ENCODE measurements at regions not wholly inside any gene's neighbourhood (a gene's known extent, or its start where the extent isn't known, plus 50 kb on each side); places are given as distances from the start of the nearest gene placed in this dataset.

DNA sequence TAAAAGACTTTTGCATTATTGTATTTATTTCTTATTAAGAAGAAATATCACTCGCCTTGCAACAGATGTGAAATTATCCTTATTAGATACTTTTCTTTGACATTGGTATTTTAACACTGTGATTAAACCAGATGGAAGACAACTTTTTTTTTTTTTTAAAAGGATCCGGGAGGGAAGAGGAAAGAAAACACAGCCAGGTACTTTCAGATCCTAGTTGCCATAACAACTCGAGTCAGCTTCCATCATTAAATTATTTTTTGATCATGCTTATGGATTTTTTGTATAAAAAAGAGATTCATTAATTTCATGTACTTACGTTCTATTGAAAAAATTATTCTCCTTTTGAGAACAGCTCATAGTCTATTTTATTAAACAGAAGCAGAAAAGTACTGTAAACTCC, 515.7 kb downstream of the TBC1D4 start:
- DNase-seq (ENCODE audit: low spot score), result no peak

DNA sequence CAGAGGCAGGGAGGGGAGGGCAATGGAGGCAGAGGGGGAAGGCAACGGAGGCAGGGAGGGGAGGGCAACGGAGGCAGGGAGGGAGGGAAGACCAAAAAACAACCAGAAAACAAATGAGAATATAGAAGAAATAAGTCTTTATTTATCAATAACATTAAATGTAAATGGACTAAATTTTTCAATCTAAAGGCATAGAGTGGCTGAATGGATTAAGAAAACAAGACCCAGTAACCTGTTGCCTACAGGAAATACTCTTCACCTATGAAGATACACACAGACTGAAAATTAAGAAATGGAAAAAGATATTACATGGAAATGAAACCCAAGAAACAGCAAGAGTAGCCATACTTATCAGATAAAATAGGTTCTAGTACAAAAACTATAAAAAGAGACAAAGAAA, 536.3 kb downstream of the TBC1D4 start:
- DNase-seq (ENCODE audit: low spot score), result no peak

DNA sequence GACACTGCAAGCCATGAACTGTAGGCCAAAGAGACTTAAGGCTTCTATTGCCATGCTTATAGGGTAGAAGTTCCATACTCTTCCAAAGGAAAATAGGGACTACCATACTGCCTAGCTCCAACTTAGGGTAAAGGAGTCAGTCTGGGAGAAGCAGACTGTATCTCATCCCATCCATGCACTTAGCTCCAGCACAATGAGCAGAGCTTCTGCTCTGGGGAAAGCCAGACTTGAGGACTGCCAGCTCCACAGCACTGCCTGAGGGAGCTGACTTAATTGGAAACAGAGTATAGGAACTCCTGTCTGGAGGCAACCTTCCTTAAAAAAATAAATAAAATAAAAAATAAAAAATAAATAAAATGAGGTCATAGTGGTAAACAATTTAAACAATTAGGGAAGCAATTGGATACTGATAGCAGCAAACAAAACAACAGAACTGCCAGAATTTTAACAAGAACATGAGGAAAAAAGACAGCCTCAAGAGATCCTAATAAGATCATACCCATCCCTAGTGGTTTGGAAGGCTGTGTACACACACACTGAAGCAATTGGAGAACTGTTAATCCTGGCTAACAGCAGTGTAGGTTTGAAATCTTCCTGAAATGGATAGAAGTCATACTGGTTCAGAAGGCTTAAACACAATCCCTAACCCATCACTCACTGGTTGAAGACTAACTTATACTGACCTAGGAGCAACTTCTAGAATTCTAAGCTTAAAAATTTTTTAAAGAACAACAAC, 550.1 kb downstream of the TBC1D4 start:
- DNase-seq (ENCODE audit: low spot score), result no peak

DNA sequence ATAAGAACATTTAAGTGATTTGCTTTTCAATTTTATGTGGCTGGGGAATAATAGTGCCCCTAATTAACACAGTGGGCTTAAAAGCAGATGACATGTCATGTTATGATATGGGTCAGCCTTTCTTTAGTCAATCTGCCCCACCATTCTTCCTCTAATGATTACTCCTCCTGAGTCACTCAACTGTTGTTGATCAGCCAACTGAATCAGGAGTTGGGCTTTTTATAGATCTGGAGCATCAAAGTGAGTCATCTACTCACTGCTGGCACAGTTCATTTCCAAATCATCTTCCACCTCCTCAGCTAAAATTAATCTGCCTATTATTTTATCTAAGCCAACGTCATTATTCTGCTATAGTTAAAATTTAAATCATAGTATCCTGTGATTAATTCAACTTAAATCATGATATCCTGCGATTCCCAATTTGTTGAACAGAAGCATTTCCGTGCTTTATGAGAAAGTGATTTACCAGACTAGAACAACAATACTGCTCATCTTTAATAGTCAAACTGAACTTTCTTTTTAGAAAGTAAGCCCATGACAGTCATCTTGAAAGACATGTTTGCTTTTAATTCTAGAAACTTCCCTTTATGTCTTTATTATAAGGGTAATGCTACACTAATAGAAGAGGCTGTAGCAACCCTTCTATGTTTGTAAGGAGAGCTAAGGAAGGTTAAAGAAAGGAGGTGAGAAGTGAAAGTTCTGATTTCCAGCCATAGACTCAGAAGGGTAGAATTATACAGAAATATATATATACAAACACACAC, 551.4 kb downstream of the TBC1D4 start:
- no peak for DNase-seq (ENCODE audit: low spot score)

DNA sequence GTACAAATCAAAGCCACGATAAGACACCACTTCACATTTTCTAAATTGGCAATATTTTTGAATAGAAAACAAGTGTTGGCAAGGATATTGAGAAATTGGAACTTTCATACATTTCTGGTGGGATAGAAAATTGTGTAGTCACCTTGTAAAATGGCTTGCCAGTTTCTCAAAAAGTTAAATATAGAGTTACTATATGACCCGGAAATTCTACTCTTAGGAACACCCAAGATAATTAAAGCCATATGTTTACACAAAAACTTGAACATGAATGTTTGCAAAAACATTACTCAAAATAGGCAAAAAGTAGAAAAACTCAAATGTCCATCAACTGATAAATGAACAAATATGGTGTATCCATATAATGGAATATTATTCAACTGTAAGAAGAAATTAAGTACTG, 552.5 kb downstream of the TBC1D4 start:
- DNase-seq (ENCODE audit: low spot score), result no peak

DNA sequence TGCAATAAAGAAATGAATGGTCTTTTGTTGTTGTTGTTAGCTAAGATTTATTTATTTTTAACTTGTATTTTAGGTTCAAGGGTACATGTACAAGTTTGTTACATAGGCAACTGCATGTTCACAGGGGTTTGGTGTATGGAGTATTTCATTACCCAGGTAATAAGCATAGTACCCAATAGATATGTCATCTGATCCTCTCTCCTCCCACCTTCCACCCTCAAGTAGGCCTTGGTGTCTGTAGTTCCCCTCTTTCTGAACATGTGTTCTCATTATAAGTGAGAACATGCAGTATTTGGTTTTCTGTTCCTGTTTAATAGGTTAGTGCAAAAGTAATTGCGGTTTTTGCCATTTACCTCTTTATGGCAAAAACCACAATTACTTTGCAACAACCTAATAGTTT, 554.1 kb downstream of the TBC1D4 start:
- DNase-seq (ENCODE audit: low spot score), result no peak

DNA sequence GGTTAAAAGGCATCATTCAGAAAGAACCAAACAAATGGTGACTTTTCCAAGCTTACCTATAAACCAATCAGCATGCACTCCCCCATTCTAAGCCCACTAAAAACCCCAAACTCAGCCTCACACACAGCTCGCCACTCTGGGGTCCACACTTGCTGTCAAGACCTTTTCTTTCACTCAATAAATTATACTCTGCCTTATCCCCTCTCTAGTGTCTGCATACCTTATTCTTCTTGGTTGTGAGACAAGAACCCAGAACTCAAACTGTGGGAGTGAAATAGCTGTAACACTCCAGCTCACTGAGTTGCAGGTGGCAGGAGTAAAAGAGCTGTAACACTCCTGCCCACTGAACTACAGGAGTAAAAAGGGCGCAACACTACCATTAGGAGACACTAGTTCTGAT, 559.0 kb downstream of the TBC1D4 start:
- no peak for DNase-seq (ENCODE audit: low spot score)

DNA sequence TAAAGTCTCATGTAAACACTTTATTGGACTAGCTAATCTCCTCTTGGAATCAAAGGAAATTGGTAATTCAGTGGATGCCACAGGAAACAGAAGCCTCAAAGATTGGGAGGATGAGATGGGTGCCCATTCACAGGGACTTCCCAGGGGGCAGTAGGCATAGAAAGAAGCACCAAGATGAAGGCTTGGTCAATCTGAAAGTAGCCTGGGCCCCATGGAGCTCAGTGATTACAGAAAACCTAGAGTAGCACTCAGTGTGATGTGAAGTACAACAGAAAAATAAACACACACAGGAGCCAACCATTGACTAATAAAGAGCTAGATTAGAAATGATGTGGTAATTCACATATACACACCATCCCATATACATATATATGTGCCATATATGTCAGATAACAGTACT, 560.6 kb downstream of the TBC1D4 start:
- no peak for DNase-seq (ENCODE audit: low spot score)

DNA sequence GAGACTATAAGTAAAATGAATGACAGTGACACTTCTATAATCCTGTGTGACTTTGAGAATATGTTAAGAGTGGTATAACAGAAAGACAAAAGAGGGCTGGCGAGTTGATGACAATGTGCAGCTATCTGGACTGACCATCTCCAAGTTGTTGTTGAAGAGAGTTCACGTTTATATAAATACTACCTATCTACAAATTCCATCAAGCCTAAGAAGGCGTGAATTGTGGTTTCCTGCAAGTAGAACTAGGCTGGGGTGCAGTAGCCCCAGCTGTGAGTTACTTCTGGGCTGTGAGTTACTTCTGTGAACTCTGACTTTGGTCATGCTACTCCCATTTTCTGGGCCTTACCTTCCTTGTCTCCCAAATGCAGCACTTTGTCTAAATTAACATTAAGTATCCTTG, 561.0 kb downstream of the TBC1D4 start:
- DNase-seq (ENCODE audit: low spot score), result no peak

DNA sequence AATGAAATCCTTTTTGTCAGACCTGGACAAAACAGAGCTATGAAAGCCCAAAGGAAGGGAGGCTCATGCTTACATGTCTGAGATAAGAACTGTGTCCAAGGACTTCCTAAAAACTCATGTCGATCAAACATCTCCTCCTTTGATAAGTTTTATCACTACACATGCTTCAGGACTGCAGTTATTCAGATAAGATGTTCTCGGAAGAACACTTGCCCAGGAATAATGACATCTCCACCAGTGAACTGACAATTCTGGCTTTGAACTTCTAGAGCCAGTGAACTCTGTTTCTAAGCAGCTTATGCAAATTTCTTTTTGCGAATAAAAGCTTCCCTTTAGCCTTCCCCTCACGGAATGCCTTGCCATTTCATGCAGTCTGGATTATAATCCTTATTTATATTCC, 561.6 kb downstream of the TBC1D4 start:
- DNase-seq (ENCODE audit: low spot score), result no peak

DNA sequence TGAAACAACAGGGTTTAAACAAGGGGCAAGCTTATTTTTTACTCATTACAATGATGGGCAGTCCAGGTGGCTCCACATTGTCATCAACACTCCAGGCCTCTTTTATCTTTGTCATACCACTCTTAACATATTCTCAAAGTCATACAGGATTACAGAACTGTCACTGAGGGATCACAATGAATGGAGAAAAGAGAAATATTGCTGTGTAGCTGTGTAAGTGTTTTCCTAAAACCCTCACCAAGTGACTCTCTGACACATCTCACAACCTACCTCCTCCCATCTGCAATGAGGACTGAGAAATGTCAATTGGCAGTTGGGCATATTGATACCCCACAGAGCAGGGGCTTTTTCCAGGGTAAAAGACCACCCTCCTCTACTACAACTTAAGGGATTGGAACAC, 562.1 kb downstream of the TBC1D4 start:
- no peak for DNase-seq (ENCODE audit: low spot score)

DNA sequence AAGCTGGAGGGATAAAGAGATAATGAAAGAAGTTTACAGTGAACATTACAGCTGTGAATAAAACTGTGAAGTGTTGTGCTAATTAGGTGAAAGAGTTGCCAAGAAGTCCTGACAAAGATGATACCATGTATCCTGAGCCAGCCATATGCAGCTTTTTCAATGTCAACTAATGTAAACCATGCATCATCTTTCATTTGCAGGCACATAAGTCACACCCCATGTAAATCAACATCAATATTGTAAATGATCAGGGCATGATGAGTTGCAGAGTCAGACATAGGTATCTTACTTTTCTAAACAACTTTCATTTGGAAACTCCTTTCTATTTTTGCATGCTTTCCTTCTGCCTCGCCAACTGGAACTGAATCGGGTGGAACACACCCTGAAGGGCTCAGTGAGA, 569.1 kb downstream of the TBC1D4 start:
- DNase-seq (ENCODE audit: low spot score), result no peak

DNA sequence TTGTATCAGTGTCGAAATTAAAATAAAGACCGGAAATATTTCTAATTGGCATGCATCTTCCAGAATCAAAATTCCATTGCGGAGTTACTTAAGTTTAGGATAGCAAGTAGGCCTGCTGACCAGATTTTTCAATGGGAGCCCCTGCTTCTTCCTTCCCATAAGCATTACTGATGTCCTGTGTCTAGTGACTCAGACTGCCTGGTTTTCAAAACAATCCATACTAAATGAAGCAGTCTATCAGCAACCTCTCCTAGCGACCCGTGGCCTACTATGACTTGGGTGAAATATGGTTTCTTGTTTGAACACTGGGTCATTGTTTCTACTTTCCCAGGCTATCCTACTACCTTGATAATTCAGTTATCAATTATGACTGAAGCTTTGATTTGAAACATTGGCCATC, 571.6 kb downstream of the TBC1D4 start:
- DNase-seq (ENCODE audit: low spot score), result no peak

DNA sequence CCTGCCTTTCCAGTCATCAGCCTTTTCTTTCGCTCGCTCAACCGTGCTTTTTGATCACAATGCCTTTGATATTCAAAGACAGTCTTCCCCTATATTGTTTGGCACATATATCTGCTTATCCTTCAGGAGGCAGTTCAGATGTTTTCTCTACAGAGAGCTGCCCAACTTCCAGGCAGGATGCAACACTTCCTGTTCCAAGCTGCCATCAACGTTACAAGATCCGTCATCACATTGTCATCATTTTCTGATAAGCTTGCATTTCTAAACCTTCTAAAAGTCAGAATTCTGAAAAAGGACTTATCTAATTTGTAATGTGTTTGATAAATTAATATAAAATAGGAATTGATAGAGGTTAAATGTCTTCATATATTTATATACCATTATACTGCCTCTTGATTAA, 574.2 kb downstream of the TBC1D4 start:
- no peak for DNase-seq (ENCODE audit: low spot score)

DNA sequence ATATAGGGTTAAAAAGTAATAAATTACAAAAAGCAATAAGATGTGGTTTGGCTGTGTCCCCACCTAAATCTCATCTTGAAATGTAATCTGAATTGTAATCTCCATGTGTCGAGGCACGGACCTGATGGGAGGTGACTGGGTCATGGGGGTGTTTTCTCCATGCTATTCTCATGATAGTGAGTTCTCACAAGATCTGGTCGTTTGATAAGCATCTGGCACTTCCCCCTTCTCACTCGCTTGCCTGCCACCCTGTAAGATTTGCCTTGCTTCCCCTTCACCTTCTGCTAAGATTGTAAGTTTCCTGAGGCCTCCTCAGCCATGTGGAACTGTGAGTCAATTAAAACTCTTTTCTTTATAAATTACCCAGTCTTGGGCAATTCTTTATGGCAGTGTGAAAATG, 577.4 kb downstream of the TBC1D4 start:
- DNase-seq (ENCODE audit: low spot score), result no peak

DNA sequence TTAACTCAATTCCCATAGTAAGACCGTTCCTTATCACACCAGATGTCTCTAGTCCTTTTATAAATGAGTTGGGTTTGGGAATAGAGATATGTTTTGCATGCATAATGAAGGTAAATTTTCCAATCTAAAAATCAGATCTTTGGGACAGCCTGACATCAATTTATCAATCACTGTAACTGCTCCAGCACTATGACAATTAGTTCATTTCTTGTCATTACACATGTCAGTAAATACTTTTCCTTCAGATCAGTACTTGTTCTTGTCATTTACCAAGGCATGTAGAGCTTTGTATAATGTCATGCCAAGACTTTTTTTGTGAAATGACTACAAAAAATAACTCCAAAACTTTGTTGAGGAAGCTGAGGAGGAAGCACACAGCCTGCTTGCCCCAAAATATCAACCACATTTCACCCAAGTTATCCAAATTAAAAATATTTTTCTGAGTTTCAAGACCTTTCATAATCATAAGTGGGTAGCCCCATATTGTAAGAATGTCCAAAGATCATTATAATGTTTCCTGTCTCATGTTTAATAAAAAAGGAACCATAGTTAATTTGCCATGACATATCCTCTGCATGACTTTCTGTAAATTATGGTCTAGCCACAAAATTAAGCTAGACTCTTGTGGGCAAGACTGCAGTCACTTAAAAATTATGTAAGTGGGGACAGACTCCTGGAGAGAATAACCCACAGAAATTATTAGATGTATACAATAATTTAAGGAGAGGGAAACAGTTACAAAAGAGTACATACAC, 586.8 kb downstream of the TBC1D4 start:
- no peak for DNase-seq (ENCODE audit: low spot score)

DNA sequence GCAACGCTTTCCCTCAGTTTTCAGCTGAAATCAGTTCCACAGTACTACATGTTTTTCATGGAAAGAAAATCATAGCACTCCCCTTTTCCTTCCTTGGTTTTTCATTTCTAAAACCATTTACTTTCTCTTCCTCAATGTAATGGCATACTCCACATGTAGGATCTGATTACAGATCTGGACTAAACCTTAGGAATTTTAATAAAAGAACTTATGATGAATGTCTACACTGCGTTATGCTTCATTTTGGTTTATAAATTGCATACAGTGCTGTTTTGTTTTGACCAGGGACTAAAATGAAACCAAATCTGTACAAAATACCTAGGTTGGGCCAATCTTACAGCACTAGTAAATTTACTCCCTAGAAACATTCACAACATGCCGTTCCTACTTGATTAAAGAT, 589.9 kb downstream of the TBC1D4 start:
- DNase-seq (ENCODE audit: low spot score), result no peak

DNA sequence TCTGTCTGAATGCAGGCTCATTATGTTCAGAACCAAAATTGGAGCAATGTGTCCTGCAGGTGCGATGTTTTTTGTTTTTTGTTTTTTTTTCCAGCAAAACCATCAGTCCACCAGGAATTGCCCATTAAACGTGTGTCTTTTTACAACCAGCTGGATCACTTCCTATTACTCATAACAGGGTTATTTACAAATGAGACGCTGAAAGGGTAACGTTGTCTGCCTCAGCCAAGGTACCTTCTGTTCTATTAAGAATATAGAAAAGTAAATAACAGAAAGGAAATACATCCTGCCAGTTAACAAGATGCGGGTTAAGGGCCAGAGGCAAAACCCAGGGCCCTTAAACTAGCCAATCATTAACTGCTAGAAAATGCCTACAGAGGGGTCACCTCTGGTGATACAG, 590.4 kb downstream of the TBC1D4 start:
- no peak for DNase-seq (ENCODE audit: low spot score)

DNA sequence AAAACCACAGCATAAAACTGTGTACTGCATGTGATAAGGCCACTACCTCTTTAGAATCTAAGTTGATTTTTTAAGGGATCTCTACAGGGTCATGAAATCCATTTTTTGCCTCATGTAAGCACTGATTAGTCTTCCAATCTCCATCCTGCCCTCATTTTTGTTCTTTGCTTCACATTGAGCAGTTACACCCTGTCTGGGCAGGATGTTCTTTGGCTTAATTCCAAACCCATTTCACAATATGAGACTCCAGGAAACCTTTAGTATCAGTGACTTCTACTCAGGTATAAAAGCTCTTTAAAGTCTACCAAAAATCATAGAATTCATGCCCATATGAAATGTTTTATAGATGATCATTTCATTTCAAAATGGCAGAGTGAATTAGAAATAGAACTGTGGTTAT, 592.6 kb downstream of the TBC1D4 start:
- DNase-seq (ENCODE audit: low spot score), result no peak

DNA sequence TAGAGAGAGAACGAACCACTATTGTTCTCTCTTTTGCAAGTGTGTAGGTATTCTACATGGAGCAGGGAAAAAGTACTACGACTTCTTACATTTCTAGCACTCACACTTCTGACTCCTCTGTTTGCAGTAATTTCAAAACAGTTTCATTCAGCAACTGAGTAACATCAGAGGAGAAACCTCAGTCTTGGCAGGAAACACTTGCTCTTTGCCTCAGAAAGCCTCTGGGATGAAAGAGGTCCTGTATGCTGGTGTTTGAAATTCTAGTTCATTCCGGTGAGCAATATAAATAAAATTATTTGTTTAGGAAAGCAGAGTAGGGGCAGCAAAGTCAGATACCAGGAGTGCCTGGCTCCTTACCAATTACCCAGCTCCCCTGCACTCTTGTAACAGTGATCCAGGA, 595.5 kb downstream of the TBC1D4 start:
- DNase-seq (ENCODE audit: low spot score), result no peak

DNA sequence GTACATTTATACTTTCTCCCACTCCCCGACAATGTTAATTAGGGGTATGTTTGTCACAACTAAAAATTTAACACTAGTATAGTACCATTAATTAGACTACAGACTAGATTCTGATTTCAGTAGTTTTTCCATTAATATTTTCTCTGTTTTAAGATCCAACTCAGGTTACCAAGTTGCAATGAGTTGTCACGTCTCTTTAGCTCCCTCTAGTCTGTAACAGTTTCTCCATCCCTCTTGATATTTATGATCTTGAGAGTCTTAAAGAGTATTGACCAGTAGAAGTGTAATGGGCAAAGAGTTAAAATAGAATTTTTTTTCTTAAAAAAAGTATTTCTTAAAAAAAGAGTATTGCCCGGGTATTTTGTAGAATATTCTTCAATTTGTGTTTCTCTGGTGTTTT, 598.1 kb downstream of the TBC1D4 start:
- DNase-seq (ENCODE audit: low spot score), result no peak

DNA sequence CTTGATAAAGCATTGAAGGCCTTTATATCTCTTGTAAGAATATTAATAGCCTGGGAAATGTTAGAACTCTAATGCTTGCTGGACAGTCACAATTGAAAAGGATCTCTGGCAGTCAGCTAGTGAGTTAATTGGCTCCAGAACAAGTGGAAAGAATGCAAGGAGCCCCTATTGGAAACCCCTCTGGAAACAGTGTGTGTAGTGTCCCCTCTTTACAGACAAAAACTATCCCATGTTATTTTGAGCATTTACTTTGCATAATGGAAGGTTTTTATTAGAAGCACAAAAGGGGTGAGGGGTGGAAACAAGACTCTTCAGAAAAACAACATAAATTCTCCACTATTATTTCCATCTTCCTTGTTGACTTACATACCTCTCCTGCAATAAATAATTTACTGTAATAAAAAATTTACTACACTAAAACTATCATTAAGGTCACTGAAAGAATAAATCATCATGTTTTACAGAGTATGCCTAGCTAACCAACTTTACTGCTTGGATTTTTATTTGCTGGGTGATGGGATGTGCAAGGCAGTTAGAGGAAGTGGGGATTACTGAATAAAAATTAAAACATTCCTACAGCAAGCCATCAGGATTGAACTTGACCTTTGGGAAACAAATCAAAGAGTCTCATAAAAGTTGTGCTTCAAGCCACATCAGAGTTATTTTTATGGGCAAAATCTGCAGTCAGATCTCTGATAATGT, 610.4 kb downstream of the TBC1D4 start:
- no peak for DNase-seq (ENCODE audit: low spot score)

DNA sequence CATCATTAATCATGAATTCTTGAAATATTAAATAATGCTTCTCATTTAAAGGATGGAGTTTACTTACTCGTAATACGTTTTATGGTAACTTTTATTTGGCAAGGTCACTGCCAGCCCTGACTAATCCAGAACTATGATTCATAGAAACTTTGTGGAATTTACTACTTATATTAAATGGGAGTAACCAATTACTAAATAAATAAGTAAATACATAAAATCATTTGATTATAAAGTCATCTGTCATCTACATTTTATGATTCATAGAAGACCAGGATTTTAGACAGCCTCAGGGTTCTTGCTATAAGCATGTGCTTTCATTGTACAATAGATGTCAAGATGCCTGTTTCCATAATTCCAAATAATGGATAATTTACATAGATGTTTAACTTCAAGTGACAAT, 611.1 kb downstream of the TBC1D4 start:
- no peak for DNase-seq (ENCODE audit: low spot score)
